WI38 (cell line): ENCODE measurements at regions not wholly inside any gene's neighbourhood (a gene's known extent, or its start where the extent isn't known, plus 50 kb on each side); places are given as distances from the start of the nearest gene placed in this dataset.
"Not testable (repeated sequence)": the region's sequence is repeated elsewhere in the genome, so short reads cannot be mapped to it uniquely, and the experiment has no call there.

ENCODE experiments used
- H3K4me3 ChIP-seq: 2 replicates; pipeline ENCODE4 v1.5.1; 2011; ENCODE audit warnings: low read depth, mild to moderate bottlenecking, control low read depth, low read length
- TF ChIP-seq, protein P1 (sequence below): IDR thresholded peaks from 2 replicates; pipeline ENCODE4 v1.5.1; 2012; ENCODE audit warnings: low read depth, mild to moderate bottlenecking, control low read depth, low read length

DNA sequence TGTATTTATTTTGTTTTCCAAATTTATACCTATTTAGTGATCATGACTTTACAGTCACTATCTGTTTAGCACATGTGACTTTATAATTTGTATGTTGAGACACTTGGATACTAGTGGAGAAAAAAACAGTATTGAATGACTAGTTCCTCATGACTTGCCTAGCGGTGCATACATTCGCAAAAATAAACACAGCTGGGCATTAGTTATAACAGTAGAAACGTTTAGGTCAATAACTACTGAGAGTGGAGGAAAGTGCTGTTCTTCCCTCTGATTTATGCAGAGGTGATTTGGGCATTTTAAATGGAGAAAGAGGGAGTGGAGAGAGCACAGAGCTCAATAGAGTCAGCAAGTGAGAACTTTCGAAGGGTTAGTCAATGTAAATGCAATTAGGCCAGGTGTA lies 1679.0 kb upstream of the B3GALT2 start:
- TF ChIP-seq, protein P1, sequence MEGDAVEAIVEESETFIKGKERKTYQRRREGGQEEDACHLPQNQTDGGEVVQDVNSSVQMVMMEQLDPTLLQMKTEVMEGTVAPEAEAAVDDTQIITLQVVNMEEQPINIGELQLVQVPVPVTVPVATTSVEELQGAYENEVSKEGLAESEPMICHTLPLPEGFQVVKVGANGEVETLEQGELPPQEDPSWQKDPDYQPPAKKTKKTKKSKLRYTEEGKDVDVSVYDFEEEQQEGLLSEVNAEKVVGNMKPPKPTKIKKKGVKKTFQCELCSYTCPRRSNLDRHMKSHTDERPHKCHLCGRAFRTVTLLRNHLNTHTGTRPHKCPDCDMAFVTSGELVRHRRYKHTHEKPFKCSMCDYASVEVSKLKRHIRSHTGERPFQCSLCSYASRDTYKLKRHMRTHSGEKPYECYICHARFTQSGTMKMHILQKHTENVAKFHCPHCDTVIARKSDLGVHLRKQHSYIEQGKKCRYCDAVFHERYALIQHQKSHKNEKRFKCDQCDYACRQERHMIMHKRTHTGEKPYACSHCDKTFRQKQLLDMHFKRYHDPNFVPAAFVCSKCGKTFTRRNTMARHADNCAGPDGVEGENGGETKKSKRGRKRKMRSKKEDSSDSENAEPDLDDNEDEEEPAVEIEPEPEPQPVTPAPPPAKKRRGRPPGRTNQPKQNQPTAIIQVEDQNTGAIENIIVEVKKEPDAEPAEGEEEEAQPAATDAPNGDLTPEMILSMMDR = no peak
- H3K4me3 ChIP-seq = no peak overlapping the region

DNA sequence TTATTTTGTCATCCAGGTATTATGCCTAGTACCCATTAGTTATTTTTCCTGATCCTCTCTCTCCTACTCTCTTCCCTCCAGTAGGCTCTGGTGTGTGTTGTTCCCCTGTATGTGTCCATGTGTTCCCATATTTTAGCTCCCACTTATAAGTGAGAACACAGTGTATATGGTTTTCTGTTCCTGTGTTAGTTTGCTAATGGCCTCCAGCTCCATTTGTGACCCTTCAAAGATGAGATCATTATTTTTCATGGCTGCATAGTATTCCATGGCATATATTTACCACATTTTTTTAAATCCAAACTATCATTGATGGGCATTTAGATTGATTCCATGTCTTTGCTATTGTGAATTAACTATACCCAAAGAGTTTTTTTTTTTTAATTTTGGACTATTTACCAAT lies 1675.7 kb upstream of the B3GALT2 start:
- no peak overlapping the region for H3K4me3 ChIP-seq
- TF ChIP-seq, protein P1 = no peak

DNA sequence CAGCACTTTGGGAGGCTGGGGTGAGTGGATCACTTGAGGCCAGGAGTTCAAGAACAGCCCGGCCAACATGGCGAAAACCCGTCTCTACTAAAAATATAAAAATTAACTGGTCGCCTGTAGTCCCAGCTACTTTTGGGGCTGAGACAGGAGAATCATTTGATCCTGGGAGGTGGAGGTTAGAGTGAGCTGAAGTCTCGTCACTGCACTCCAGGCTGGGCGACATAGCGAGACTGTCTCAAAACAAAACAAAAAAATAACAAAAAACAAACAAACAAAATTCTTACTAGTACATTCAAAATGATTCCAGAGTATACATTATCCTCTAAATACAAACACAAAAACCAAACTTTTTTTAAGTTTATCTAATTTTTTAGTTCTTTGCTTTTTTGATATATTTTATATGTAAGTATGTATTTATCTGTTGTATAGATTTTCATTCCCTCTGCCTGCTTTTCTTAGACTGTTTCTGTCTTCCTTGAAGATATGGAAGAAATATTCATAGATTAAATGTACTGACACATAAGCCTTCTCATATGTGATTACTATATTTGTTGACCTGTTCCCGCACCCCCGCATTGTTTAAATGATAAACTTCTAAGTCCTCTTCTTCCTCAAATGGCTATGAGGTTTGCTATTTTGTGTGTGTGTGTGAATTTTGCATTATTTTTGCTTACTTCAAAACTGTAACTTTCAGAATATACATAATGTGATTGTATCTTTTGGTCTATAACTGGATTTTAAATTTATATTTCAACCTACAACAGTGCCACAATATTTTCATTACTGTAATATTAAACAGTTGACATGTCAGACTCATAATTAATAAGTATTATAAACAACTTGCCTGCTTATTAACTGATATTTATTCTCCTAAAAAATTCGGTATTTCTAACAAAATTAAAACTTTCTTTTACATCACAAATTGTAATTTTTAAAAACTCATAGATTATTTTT lies 1674.1 kb upstream of the B3GALT2 start:
- H3K4me3 ChIP-seq = no peak overlapping the region
- TF ChIP-seq, protein P1 = no peak

DNA sequence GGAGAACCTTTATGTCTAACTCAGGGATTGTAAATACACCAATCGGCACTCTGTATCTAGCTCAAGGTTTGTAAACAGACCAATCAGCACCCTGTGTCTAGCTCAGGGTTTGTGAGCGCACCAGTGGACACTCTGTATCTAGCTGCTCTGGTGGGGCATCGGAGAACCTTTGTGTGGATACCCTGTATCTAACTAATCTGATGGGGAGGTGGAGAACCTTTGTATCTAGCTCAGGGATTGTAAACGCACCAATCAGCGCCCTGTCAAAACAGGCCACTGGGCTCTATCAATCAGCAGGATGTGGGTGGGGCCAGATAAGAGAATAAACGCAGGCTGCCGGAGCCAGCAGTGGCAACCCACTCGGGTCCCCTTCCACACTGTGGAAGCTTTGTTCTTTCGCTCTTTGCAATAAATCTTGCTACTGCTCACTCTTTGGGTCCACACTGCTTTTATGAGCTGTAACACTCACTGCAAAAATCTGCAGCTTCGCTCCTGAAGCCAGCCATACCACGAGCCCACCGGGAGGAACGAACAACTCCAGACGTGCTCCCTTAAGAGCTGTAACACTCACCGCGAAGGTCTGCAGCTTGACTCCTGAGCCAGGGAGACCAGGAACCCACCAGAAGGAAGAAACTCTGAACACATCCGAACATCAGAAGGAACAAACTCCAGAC lies 1673.2 kb upstream of the B3GALT2 start:
- H3K4me3 ChIP-seq = not testable (repeated sequence)

DNA sequence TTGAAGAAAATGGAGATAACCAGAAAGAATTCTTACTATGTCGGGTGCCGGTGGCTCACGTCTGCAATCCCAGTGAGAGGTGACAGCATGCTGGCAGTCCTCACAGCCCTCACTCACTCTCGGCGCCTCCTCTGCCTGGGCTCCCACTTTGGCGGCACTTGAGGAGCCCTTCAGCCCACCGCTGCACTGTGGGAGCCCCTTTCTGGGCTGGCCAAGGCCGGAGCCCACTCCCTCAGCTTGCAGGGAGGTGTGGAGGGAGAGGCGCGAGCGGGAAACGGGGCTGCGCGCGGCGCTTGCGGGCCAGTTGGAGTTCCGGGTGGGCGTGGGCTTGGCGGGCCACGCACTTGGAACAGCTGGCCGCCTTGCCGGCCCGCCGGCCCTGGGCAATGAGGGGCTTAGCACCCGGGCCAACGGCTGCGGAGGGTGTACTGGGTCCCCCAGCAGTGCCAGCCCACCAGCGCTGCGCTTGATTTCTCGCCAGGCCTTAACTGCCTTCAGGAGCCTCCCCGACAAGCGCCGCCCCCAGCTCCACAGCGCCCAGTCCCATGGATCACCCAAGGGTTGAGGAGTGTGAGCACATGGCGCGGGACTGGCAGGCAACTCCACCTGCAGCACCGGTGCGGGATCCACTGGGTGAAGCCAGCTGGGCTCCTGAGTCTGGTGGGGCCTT lies 1672.5 kb upstream of the B3GALT2 start:
- H3K4me3 ChIP-seq = not testable (repeated sequence)

DNA sequence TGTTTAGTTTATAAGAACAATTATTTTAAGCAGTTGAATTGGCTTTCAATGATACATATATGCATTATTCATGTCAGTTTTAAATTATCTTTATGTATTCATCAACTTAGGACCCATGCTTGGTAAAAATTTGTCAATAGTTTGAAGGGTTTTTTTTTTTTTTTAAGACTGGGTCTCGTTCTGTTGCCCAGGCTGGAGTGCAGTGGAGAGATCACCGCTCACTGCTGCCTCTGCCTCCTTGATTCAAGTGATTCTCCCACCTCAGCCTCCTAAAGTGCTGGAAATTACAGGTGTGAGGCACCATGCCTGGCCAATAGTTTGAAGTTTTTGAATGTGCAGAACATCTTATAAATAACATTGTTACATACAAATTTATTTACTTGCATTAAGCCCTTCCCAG lies 1671.0 kb upstream of the B3GALT2 start:
- TF ChIP-seq, protein P1 = no peak
- H3K4me3 ChIP-seq = no peak overlapping the region

DNA sequence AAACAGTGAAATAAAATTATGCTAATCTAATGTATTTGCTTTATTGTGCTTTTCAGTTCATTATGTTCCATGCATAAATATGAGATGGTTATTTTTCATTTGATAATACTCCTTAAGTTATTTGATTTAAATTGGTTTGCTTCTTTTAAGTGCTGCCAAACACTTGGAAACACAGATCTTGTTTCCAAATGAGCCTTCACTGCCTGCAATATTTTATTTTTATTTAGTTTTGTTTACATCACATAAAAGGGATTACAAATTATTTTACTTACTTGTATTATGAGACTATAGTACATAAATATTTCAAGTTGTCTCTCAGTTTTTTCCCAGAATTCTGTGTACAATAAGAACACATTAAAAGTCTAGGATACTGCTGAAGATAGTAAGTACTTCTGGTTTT lies 1662.4 kb upstream of the B3GALT2 start:
- TF ChIP-seq, protein P1 = no peak
- H3K4me3 ChIP-seq = no peak overlapping the region

DNA sequence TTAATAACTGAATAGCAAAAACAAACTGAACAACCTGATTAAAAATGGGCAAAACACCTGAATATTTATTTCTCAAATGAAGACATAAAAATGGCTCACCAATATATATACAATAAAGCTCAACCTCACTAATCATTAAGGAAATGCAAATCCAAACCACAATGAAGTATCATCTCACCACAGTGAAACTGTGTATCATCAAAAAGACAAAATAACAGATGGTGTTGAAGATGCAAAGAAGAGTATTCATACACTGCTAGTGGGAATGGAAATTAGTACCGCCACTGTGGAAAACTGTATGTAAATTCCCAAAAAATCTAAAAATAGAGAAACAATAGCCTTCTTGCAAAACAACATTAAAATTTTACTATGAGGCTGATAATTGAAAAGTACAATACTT lies 1660.1 kb upstream of the B3GALT2 start:
- H3K4me3 ChIP-seq = no peak overlapping the region
- TF ChIP-seq, protein P1 = no peak
